IMR-90 (cell line): ENCODE measurements at regions not wholly inside any gene's neighbourhood (a gene's known extent, or its start where the extent isn't known, plus 50 kb on each side); places are given as distances from the start of the nearest gene placed in this dataset.
"Not testable (repeated sequence)": the region's sequence is repeated elsewhere in the genome, so short reads cannot be mapped to it uniquely, and the experiment has no call there.

Experiments
- ATAC-seq: fragments of 200-7000 bp; cut with Tn5 transposase; 2 replicates; pipeline ENCODE4 v1.9.1; 2020; ENCODE audit warnings: low read depth, mild to moderate bottlenecking, moderate library complexity
- BruUV-seq: library from RNA; stranded (reverse); fragments of 400-500 nt; replicated peaks from 2 replicates; lab custom pipeline; 2021; lab: Mats Ljungman, UMichigan
- CTCF ChIA-PET: fragments of 300-600 bp; formaldehyde crosslinking; extraction: SDS; loops from one replicate; lab custom pipeline; 2021; ENCODE audit warnings: antibody characterized with exemption; lab: Yijun Ruan, JAX
- POLR2A ChIA-PET: fragments of 300-600 bp; sonication (Branson Sonifier 250); formaldehyde crosslinking; loops from one replicate; lab custom pipeline; 2022; ENCODE audit warnings: antibody characterized with exemption; ENCODE audit not compliant: unreplicated experiment; lab: Charles Lee
- DNase-seq: peaks from one replicate; pipeline ENCODE4 v3.0.0; 2013
- H2AFZ ChIP-seq: replicated peaks from 2 replicates; pipeline ENCODE3; 2013; ENCODE audit warnings: low read length, mild to moderate bottlenecking; ENCODE audit not compliant: poor library complexity
- H2AK5ac ChIP-seq: 2 replicates; pipeline ENCODE4 v1.6.1; 2013; ENCODE audit warnings: low read depth, low read length, inconsistent platforms
- H2AK9ac ChIP-seq: replicated peaks from 2 replicates; pipeline ENCODE3; 2013; ENCODE audit warnings: mild to moderate bottlenecking, low read depth, low read length, moderate library complexity; ENCODE audit not compliant: poor library complexity
- H2BK120ac ChIP-seq: 2 replicates; pipeline ENCODE4 v1.6.1; 2013; ENCODE audit warnings: low read depth, low read length, inconsistent platforms
- H2BK15ac ChIP-seq: 3 replicates; pipeline ENCODE4 v1.6.1; 2013; ENCODE audit warnings: low read depth, low read length, inconsistent platforms
- H2BK20ac ChIP-seq: 2 replicates; pipeline ENCODE4 v1.6.1; 2013; ENCODE audit warnings: low read depth, mild to moderate bottlenecking, inconsistent platforms, low read length, moderate library complexity
- H2BK5ac ChIP-seq: 2 replicates; pipeline ENCODE4 v1.6.1; 2013; ENCODE audit warnings: mild to moderate bottlenecking, low read depth, low read length, inconsistent platforms; ENCODE audit not compliant: poor library complexity, severe bottlenecking
- H3K14ac ChIP-seq: replicated peaks from 2 replicates; pipeline ENCODE4 v1.6.1; 2013; ENCODE audit warnings: low read depth, low read length, inconsistent platforms
- H3K18ac ChIP-seq: 2 replicates; pipeline ENCODE4 v1.6.1; 2013; ENCODE audit warnings: low read depth, low read length, control low read depth
- H3K23ac ChIP-seq: 2 replicates; pipeline ENCODE4 v1.6.1; 2013; ENCODE audit warnings: low read depth, low read length, inconsistent platforms
- H3K27ac ChIP-seq: 2 replicates; pipeline ENCODE4 v1.5.1; 2013; ENCODE audit warnings: mild to moderate bottlenecking, control low read depth, low read length; ENCODE audit not compliant: insufficient read depth
- H3K27me3 ChIP-seq: 2 replicates; pipeline ENCODE4 v1.6.1; 2013; ENCODE audit warnings: low read length; ENCODE audit not compliant: control insufficient read depth, insufficient read depth
- H3K36me3 ChIP-seq: 2 replicates; pipeline ENCODE4 v1.6.1; 2013; ENCODE audit warnings: low read length, mixed read lengths; ENCODE audit not compliant: control insufficient read depth, insufficient read depth
- H3K4ac ChIP-seq: 2 replicates; pipeline ENCODE4 v1.6.1; 2013; ENCODE audit warnings: low read depth, low read length, inconsistent platforms
- H3K4me1 ChIP-seq: 2 replicates; pipeline ENCODE4 v1.6.1; 2013; ENCODE audit warnings: low read length, mixed read lengths; ENCODE audit not compliant: control insufficient read depth, insufficient read depth
- H3K4me2 ChIP-seq: 2 replicates; pipeline ENCODE4 v1.6.1; 2013; ENCODE audit warnings: low read depth, mild to moderate bottlenecking, control low read depth, low read length, moderate library complexity
- H3K4me3 ChIP-seq: 2 replicates; pipeline ENCODE4 v1.5.1; 2013; ENCODE audit warnings: low read depth, mild to moderate bottlenecking, control low read depth, low read length, moderate library complexity; ENCODE audit not compliant: insufficient read depth
- H3K56ac ChIP-seq: 2 replicates; pipeline ENCODE4 v1.6.1; 2013; ENCODE audit warnings: low read length, inconsistent platforms; ENCODE audit not compliant: insufficient read depth; ENCODE audit errors: extremely low read depth
- H3K79me1 ChIP-seq, 2 experiments: 2 replicates each; pipeline ENCODE4 v1.6.1; 2013; ENCODE audit warnings: low read length in 2 of 2, inconsistent platforms in 1 of 2, low read depth in 1 of 2
- H3K9ac ChIP-seq: 2 replicates; pipeline ENCODE4 v1.6.1; 2013; ENCODE audit warnings: low read depth, low read length, control low read depth
- H3K9me1 ChIP-seq: 2 replicates; pipeline ENCODE4 v1.6.1; 2013; ENCODE audit warnings: low read length, inconsistent platforms; ENCODE audit not compliant: insufficient read depth
- H3K9me3 ChIP-seq: 2 replicates; pipeline ENCODE4 v1.6.1; 2013; ENCODE audit warnings: low read length; ENCODE audit not compliant: control insufficient read depth, insufficient read depth
- H4K20me1 ChIP-seq: 2 replicates; pipeline ENCODE4 v1.6.1; 2013; ENCODE audit warnings: low read length, inconsistent platforms; ENCODE audit not compliant: insufficient read depth
- H4K5ac ChIP-seq: 2 replicates; pipeline ENCODE4 v1.6.1; 2013; ENCODE audit warnings: mild to moderate bottlenecking, low read depth, low read length, control low read depth
- H4K8ac ChIP-seq, 2 experiments: 2 replicates each; pipeline ENCODE4 v1.6.1; 2013; ENCODE audit warnings: low read depth in 2 of 2, low read length in 2 of 2, control low read depth in 1 of 2, inconsistent platforms in 1 of 2
- H4K91ac ChIP-seq: 2 replicates; pipeline ENCODE4 v1.6.1; 2013; ENCODE audit warnings: low read depth, low read length, inconsistent platforms; ENCODE audit not compliant: insufficient read depth
- WGBS, 2 experiments: methylation state at CpG; one replicate each; pipeline versions ENCODE4 v1.1.5 to v1.1.7; 2013; ENCODE audit warnings: missing lambda C conversion rate in 2 of 2; ENCODE audit not compliant: insufficient read length in 1 of 2; ENCODE audit errors: extremely low coverage in 2 of 2; 5-methylcytosine and 5-hydroxymethylcytosine counted together
- dilution Hi-C: fragments of 300-500 bp; cut with HindIII; formaldehyde crosslinking; loops from one replicate; pipeline ENCODE4 v1.14.3; 2018; ENCODE audit warnings: low sequenced_read_pairs; ENCODE audit not compliant: unreplicated experiment
- in situ Hi-C: fragments of 300-500 bp; cut with MboI; formaldehyde crosslinking; loops from 3 replicates; pipeline ENCODE4 v1.14.3; 2019; ENCODE audit warnings: low sequenced_read_pairs, inconsistent platforms, mixed read lengths
- intact Hi-C: fragments of 100-400 bp; cut with micrococcal nuclease; formaldehyde crosslinking; loops from 2 replicates; pipeline ENCODE4 v1.10.0; 2022

DNA sequence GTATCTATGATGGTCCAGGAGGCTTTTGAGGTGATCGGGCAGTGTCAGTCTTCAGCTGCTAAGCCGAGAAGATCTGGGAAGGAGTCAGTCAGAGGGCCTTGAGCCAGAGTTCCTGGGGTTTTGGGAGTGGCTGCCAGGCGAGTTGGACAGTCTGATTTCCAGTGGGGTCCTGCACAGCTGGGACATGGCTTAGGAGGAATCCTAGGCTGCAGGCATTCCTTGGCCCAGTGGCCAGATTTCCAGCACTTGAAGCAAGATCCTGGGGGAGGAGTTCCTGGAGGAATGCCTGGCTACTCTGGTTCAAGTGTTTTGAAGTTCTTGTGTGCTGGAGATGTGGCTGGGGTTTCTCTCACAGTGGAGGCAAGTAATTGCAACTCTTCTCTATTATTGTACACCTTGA is 271.3 kb downstream of the FGF10 start:
- dilution Hi-C loops, H4K8ac ChIP-seq, BruUV-seq, H2BK5ac ChIP-seq, H3K18ac ChIP-seq, H2AK9ac ChIP-seq, H2BK20ac ChIP-seq, H3K27me3 ChIP-seq, H3K4me2 ChIP-seq, H3K9me1 ChIP-seq, H3K56ac ChIP-seq, intact Hi-C loops, H3K36me3 ChIP-seq, H2BK120ac ChIP-seq, DNase-seq, H2AK5ac ChIP-seq, ATAC-seq, CTCF ChIA-PET, H3K9ac ChIP-seq, in situ Hi-C loops, H2AFZ ChIP-seq, H3K27ac ChIP-seq, POLR2A ChIA-PET, H4K5ac ChIP-seq, H4K20me1 ChIP-seq, H2BK15ac ChIP-seq, H3K23ac ChIP-seq, H3K4me3 ChIP-seq, H4K91ac ChIP-seq, H3K9me3 ChIP-seq, H3K79me1 ChIP-seq, H3K4ac ChIP-seq, H3K14ac ChIP-seq, H3K4me1 ChIP-seq: not testable (repeated sequence)
- 47% methylated on average over 2 of the region's 3 CpGs; no CpG with 5 or more reads in 1 of the 2 experiments for WGBS, 2 experiments

DNA sequence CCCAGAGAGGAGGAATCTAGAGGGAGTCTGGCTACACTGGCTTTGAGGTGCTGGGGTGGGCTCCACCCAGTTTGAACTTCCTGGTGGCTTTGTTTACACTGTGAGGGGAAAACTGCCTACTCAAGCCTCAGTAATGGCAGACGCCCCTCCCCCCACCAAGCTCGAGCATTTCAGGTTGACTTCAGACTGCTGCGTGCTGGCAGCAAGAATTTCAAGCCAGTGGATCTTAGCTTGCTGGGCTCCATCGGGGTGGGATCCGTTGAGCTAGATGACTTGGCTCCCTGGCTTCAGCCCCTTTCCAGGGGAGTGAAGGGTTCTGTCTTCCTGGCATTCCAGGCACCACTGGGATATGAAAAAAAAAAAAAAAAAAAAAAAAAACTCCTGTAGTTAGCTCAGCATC is 281.0 kb downstream of the FGF10 start:
- H3K27ac ChIP-seq, H2AK5ac ChIP-seq, ATAC-seq, CTCF ChIA-PET, H3K9ac ChIP-seq, H3K36me3 ChIP-seq, DNase-seq, H2AK9ac ChIP-seq, H4K91ac ChIP-seq, H3K18ac ChIP-seq, H4K5ac ChIP-seq, H3K14ac ChIP-seq, H4K20me1 ChIP-seq, H3K27me3 ChIP-seq, H3K79me1 ChIP-seq, H4K8ac ChIP-seq, H2BK120ac ChIP-seq, H2BK5ac ChIP-seq, H3K23ac ChIP-seq, H2BK20ac ChIP-seq, dilution Hi-C loops, intact Hi-C loops, H3K9me3 ChIP-seq, BruUV-seq, H3K4ac ChIP-seq, H2AFZ ChIP-seq, POLR2A ChIA-PET, H3K9me1 ChIP-seq, in situ Hi-C loops, H2BK15ac ChIP-seq, H3K4me3 ChIP-seq, H3K4me2 ChIP-seq, H3K56ac ChIP-seq, H3K4me1 ChIP-seq: not testable (repeated sequence)
- 40% methylated on average over 2 of the region's 5 CpGs; no CpG with 5 or more reads in 1 of the 2 experiments for WGBS, 2 experiments
